WERI-Rb-1 (cell line): ENCODE measurements at regions not wholly inside any gene's neighbourhood (a gene's known extent, or its start where the extent isn't known, plus 50 kb on each side); places are given as distances from the start of the nearest gene placed in this dataset.

Source experiments
- DNase-seq: peaks from one replicate; pipeline ENCODE4 v3.0.0-alpha.2; 2020
- H3K27ac ChIP-seq: fragments of 250-450 bp; sonication (Bioruptor Pico); 2 replicates; pipeline ENCODE4 v1.5.1; 2020; ENCODE audit warnings: mild to moderate bottlenecking, moderate library complexity
- H3K27me3 ChIP-seq: fragments of 250-450 bp; sonication (Bioruptor Pico); 2 replicates; pipeline ENCODE4 v1.5.1; 2021; ENCODE audit warnings: mild to moderate bottlenecking, low read depth, moderate library complexity; ENCODE audit not compliant: insufficient read depth, severe bottlenecking
- H3K36me3 ChIP-seq: fragments of 250-450 bp; sonication (Bioruptor Pico); 2 replicates; pipeline ENCODE4 v1.5.1; 2020; ENCODE audit warnings: mild to moderate bottlenecking, moderate library complexity
- H3K4me3 ChIP-seq: 2 replicates; pipeline ENCODE4 v1.5.1; 2011; ENCODE audit warnings: low read depth, mild to moderate bottlenecking, control low read depth, low read length
- H3K9me3 ChIP-seq: fragments of 250-450 bp; sonication (Bioruptor Pico); 2 replicates; pipeline ENCODE4 v1.5.1; 2021; ENCODE audit warnings: mild to moderate bottlenecking, moderate library complexity; ENCODE audit not compliant: severe bottlenecking
- CTCF ChIP-seq: IDR thresholded peaks from 2 replicates; pipeline ENCODE4 v1.5.1; 2011; ENCODE audit warnings: low read depth, mild to moderate bottlenecking, control low read depth, inconsistent platforms, low read length

GRCh38 chr3:159913712-159914414 is 74.8 kb upstream of the IL12A start:
- no peak overlapping the region for H3K4me3 ChIP-seq
- no peaks in the 10 kb centered on the region for H3K9me3 ChIP-seq
- TF ChIP-seq CTCF: no peak
- no peaks in the 10 kb centered on the region for H3K27me3 ChIP-seq
- DNase-seq: no peak
- H3K27ac ChIP-seq: no peak overlapping the region
- H3K36me3 ChIP-seq: no peaks in the 10 kb centered on the region

GRCh38 chr3:159914426-159914825 is 74.2 kb upstream of the IL12A start:
- TF ChIP-seq CTCF: no peak
- H3K27me3 ChIP-seq: no peaks in the 10 kb centered on the region
- H3K9me3 ChIP-seq: no peaks in the 10 kb centered on the region
- H3K27ac ChIP-seq: no peak overlapping the region
- no peak for DNase-seq
- H3K4me3 ChIP-seq: no peak overlapping the region
- H3K36me3 ChIP-seq: no peaks in the 10 kb centered on the region

- TF ChIP-seq CTCF: no peak
- Histone ChIP-seq H3K27ac (no peak overlapping the region), H3K9me3 (no peaks in the 10 kb centered on the region), H3K27me3 (no peaks in the 10 kb centered on the region), H3K36me3 (no peaks in the 10 kb centered on the region), H3K4me3 (no peak overlapping the region)
- DNase-seq: no peak
These were observed 72.6 kb upstream of the IL12A start for GRCh38 chr3:159916052-159916451.

GRCh38 chr3:159917141-159917540 is 71.5 kb upstream of the IL12A start:
- H3K27me3 ChIP-seq: no peaks in the 10 kb centered on the region
- no peak for TF ChIP-seq CTCF
- H3K36me3 ChIP-seq: no peaks in the 10 kb centered on the region
- no peak overlapping the region for H3K27ac ChIP-seq
- no peak overlapping the region for H3K4me3 ChIP-seq
- H3K9me3 ChIP-seq: no peaks in the 10 kb centered on the region
- no peak for DNase-seq

GRCh38 chr3:159919873-159920272 is 68.8 kb upstream of the IL12A start:
- Histone ChIP-seq H3K9me3 (no peaks in the 10 kb centered on the region), H3K27me3 (no peaks in the 10 kb centered on the region), H3K27ac (no peak overlapping the region), H3K4me3 (no peak overlapping the region), H3K36me3 (no peaks in the 10 kb centered on the region)
- TF ChIP-seq CTCF: no peak
- DNase-seq: no peak

GRCh38 chr3:159922193-159922840 is 66.3 kb upstream of the IL12A start:
- no peaks in the 10 kb centered on the region for H3K27me3 ChIP-seq
- no peak for DNase-seq
- H3K27ac ChIP-seq: no peak overlapping the region
- H3K9me3 ChIP-seq: no peaks in the 10 kb centered on the region
- no peak for TF ChIP-seq CTCF
- no peak overlapping the region for H3K4me3 ChIP-seq
- no peaks in the 10 kb centered on the region for H3K36me3 ChIP-seq
